Right hindlimb (tissue), 1 donor: ENCODE measurements at regions not wholly inside any gene's neighbourhood (a gene's known extent, or its start where the extent isn't known, plus 50 kb on each side); places are given as distances from the start of the nearest gene placed in this dataset.
"Not testable (repeated sequence)": the region's sequence is repeated elsewhere in the genome, so short reads cannot be mapped to it uniquely, and the experiment has no call there.

Experiments used
- DNase-seq: peaks from one replicate; pipeline ENCODE4 v3.0.0-alpha.2; 2018

DNA sequence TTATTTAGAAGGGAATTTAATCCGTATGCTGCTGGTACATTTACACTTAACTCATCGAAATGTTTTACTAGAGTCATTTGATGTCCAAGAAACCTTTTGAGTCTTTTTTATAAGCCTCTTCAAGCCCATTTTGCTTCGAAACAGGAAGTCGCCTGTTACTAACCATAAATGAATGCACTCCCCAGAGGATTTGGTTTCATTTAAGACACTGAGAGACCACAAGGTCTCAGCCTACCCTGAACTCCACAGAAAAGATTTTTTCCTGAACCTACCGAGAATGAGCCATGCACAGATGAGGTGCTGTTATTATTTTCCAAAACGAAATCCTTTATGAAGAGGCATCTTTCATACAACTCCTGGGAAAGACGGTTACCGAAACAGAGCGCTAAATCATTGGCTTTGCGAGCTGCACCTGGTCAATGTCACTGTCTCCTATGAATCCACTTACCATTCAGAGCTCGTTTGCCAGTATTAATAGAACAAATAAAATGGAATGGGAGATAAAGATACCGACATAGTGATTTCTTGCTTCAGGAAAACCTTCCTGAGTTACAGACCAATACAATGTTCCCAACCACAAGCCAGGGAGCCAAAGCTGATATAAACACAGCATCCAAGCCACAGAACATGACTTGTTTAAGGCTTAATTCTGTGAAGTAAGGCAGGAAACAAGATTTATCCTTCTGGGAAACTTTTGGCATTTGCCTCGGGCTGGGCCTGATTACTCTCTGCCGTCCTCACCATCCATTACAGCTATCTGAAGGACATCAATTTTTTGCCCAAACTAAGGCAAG, 382.1 kb downstream of the OSR1 start:
- DNase-seq = no peak

DNA sequence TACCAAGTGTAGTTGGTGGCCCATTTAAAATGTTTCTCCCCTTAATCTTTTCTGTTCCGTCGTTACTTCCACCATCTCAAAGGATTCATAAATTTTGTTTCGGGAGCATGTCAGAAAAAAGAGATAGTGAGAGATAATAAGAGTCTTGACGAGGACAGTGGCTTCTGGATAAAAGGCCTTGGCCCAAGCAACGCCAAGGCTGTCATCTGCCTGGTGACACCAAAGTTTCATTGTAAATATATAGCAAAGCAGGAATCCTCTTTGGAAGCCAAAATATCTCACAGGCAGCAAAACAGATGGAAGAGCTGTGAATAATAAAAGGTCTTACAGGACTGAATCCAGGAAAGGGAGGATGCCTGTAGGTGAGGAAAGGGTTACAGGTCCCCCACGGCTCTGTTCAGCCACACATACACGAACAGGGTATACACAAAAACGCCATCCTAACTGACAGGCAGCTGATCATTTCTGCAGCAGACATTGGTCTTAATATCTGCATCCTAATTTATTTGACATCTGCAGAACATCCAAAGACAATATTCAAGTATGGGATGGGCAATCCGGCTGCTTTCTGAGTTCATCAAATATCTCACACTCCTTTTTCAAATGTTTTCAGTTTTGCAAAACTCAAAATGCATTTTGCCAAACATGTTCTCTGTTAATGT, 382.8 kb downstream of the OSR1 start:
- no peak for DNase-seq

DNA sequence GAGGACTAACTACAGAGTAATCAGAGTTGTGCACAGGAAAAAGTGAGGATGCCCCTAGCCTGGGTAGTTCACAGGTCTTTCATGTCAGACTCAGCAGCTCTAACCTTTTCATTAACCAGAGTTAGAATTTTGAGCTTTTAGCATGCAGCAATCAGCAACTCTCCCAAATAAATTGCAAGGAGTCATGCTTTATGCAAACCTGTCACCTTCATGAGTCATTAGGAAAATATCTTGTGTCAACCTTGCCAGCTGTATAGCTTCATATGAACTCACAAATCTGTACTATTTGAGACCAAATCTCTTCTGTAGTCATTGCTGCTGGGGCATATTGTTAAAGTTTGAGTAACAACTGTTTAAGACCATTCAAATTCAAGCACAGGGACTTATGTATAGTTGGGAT, 382.3 kb upstream of the NT5C1B start:
- DNase-seq = no peak

DNA sequence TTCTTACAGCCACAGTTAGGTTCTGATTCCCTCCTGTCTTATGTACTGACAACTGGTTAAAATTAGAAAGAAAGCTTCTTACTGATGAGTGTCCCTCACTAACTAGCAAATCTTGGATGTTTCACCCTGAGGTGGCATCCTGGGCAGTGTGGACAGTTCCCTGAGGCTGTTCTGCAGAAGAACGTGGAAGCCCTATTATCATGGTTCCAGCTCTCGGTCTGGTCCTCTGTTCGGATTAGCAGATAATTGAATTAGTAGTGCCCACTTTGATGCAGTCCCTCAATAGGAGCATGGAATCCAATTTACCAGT, 381.7 kb upstream of the NT5C1B start:
- DNase-seq = no peak

DNA sequence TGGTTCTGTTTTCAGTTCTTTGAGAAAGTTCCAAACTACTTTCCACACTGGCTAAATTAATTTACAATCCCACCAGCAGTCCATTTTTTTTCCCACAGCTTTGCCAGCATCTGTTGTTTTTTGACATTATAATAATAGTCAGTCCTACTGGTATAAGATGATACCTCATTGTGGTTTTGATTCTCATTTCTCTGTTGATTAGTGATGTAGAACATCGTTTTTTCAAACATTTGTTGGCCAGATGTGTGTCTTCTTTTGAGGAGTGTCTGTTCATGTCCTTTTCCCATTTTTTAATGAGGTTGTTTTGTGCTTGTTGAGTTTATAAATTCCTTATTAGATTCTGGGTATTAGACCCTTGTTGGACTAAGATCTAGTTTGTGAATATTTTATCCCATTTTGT, 376.8 kb upstream of the NT5C1B start:
- no peak for DNase-seq

DNA sequence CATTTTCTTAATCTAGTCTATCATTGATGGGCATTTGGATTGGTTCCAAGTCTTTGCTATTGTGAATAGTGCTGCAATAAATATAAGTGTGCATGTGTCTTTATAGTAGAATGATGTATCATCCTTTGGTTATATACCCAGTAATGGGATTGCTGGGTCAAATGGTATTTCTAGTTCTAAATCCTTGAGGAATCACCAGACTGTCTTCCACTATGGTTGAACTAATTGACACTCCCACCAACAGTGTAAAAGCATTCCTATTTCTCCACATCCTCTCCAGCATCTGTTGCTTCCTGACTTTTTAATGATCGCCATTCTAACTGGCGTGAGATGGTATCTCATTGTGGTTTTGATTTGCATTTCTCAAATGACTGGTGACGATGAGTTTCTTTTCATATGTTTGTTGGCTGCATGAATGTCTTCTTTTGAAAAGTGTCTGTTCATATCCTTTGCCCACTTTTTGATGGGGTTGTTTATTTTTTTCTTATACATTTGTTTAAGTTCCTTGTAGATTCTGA, 374.4 kb upstream of the NT5C1B start:
- not testable (repeated sequence) for DNase-seq

DNA sequence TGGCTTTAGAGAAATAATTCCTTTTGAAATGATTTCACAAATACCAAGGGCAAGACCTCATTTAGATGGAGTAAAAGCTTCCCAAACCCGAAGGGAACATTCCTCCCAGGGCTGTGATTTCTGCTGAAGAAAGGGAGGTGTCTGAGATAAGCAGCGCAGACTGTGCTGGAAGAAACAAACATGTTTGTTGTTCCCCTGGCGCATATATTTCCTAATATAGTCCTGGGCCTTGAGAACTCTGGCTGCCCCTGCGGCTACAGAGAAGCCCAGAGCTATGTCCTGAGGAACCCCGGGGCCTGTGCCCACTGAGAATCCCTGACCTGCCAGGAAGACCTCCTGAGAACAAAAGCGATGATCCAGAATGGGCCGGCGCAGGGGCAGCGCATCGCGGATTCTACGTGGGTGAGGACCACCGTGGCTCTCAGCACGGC, 372.6 kb upstream of the NT5C1B start:
- DNase-seq = no peak

DNA sequence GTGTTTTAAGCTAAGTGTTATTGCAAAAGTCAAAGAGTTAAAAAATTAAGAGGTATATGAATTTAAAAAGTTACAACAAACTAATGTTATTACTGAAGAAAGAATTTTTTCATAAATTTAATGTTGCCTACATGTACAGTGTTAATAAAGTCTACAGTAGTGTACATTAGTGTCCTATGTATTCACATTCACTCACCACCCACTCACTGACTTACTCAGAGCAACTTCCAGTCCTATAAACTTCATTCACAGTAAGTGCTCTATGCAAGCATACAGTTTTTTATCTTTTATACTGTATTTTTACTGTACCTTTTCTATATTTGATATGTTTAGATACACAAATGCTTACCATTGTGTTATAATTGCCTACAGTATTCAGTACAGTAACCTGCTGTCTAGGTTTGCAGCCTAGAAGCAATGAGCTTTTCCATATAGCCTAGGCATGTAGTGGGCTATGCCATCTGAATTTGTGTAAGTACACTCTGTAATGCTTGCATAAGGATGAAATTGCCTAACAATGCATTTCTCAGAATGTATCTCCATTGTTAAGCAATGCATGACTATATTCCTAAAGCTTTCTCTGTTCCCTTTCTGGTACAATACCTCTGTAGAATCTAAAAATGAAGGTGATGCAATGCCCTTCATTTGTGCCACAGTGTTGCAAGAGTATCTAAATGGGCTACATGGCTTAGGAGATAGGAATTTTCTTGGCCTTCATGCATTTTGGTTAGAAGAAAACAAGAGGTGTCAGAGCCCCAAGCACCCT, 370.8 kb upstream of the NT5C1B start:
- DNase-seq = no peak

DNA sequence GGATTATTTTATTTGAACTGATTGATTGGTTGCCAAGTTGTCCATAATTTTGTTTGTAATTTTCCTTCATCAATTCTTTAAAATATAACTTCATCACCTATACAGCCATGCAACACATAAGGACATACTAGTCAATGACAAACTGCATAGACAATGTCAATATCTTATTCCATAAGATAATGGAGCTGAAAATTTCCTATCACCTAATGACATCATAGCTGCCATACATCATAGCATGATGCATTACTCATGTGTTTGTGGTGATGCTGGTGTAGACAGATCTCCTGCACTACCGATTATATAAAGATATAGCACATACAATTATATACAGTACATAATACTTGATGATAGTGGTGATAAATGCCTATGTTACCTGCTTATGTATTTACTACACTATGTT, 369.8 kb upstream of the NT5C1B start:
- DNase-seq = no peak

DNA sequence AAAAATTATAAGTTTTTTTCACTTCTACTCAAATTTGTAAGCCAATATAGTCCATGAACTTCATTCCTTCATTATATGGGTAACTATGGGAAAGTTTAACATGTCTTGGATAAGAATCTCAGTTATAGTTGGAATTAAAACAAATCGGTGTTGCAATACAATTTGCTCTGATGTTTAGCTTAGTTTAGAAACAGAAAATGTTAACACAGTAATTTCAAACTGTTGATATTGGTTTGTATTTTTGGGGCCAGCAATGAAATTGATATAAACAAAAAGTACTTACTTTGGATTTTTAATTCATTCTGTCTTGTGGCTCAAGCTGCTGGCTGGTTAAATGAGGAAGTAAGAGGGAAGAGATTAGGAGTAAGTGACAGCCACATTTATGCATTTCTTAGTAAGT, 368.5 kb upstream of the NT5C1B start:
- no peak for DNase-seq

DNA sequence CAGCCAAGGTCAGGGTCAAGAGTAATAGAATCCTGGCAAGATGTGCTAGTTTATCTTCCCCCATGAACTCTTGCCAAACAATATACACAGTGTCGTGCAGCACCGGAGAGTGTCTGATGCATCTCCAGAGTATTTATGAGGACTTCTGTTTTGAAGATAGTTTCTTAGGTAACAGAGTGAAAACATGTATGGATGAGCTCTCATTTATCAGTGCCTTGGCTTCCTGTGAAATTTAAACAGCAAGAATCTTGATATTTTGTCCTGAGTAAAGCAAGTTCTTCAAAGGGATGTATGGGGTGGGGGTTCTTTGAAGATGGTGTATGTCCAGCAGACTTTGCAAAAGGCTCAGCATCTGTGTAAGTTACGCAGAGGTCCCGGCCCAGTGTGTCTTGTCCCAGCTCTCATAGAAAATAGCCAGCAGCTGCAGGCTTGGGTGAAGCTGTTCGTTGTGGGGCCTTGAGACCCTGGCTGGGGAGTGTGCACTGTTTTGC, 361.0 kb upstream of the NT5C1B start:
- DNase-seq = peak; percentile 66

DNA sequence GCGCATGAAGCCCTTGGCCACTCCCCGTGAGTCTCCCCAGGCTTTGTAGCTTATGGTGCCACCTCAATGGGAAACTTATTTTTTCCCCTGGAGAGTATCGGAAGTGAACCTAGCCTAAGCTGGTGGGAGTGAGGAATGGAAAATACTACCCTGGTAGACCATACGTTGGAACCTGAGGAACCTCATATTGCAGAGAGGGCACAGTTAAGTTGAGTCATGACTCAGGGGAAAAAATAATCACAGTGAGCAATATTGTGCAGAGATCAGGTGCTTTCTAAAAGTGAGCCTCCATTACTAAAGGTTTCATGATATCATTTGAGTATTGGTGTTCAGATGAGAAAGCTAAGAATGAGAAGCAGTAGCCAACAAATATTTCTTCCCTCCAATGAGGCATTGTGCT, 360.5 kb upstream of the NT5C1B start:
- DNase-seq = no peak

DNA sequence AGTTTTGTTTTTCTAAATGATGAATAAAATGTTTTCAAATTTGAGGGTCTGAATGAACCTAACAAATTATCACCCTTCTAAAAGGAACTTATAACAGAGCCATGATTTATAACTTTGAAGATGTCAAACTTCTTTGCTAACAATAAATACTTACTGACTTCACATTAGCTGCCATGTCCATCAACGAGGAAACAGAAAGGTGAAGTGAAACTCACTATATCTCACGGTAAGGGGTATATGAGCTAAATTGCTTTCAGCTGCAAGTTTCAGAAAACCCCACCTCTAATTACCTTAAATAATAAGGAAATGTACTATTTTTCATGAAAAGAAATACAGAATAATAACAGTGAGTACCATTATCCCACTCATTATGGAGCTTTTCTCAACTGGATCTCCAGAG, 350.8 kb upstream of the NT5C1B start:
- no peak for DNase-seq

DNA sequence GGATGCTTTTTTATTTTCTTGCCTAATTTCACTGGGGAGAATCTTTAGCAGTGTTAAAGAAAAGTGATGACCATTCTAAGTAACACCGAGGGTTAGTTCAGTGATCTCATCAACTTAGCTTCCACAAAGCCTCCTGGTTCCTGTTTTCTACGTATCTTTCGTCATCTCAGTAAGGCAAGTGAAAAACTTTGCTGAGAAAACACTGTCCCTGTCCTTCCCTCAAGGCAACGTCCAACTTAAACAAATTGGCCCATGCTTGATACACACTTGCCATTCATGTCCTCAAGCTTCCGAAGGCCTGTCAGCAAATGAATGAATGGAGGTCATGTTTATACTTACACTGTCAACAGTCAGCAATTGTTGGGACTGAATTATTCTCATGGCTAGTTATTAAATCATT, 350.4 kb upstream of the NT5C1B start:
- not testable (repeated sequence) for DNase-seq

DNA sequence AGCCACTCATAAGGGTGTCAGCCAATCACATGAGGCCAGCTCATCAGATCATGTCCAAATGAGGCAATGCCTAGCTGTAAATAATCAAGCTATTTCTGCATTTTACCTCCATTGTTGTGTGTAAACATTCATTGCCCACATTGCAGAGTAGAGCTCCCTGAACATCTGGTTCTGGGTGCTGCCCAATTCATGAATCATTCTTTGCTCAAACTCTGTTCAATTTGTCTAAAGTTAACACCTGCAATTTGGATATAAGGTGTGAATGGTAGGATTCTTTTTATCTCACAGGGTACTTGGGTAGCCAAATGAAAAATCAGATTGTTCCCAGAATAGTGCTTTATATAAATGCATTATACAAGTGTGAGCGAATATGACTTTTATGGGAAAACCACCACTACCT, 345.5 kb upstream of the NT5C1B start:
- DNase-seq = no peak

DNA sequence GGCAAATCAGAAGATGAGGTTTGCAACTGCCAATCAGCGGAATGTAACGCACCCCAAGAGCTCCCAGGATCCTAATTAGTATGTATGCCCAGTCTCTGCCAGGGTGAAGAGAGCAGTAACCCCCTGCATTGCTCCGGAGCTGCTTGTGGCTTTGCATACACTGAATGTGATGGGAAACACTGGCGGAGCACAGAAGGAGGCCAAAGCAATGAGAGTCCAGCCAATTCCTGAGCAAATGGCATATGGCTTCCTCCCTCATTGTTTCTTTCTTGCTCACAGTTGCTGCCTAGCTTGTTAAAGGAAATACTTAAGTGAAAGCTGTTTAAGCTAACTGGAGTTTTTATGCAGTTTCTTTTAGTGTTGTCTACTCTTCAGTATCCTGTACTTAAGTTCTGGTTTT, 343.5 kb upstream of the NT5C1B start:
- DNase-seq = no peak

DNA sequence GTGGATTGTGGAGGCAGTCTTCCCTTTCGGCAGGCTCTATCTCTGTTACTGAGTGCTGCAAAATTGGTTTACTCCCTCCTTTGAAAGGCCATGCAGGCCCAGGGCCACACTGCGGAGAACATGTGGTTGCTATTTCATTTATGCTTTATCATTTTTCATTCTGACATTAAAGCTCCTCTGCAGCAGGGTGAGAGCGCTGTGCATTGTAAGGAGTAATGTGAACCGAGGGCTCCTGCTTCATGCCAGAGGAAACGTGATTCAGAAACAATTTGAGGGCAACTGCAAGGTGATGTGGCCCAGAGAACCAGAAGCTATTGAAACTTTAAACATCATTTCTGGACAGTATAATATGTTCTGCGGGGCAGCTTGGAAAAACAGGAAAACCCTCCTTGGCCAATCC, 341.6 kb upstream of the NT5C1B start:
- DNase-seq = no peak

DNA sequence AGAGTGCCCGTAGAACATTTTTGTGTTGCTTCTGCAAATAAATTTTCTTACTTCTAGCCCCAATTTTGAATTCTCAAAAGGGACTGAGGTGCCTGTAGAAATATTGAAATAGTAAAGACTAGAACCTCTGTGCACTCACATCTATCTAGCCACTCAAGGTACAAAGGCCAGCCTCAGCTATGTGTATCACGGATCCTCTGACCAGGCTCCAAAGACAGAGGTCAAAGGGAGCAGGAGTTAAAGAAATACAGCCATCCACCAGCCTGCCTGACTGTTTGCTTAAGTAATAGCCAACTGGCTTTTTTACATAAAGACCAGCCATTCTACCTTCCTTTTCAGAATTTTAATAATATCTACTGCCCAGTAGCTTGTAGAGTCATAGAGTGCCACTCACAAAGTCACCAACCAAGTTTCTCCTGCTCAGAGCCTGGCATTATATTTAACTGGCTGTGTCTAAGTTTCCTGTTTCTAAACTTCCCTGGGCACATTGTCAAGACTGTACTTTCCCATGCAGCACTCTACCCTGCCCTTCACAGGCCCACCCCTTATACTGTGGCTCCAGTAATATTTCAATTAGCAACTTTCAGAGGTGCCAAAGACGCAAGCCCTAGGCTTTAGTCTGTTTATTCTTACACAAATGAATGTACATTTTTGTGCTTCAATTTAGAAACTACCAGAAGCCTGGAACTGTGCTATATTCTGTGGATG, 338.3 kb upstream of the NT5C1B start:
- DNase-seq = no peak

DNA sequence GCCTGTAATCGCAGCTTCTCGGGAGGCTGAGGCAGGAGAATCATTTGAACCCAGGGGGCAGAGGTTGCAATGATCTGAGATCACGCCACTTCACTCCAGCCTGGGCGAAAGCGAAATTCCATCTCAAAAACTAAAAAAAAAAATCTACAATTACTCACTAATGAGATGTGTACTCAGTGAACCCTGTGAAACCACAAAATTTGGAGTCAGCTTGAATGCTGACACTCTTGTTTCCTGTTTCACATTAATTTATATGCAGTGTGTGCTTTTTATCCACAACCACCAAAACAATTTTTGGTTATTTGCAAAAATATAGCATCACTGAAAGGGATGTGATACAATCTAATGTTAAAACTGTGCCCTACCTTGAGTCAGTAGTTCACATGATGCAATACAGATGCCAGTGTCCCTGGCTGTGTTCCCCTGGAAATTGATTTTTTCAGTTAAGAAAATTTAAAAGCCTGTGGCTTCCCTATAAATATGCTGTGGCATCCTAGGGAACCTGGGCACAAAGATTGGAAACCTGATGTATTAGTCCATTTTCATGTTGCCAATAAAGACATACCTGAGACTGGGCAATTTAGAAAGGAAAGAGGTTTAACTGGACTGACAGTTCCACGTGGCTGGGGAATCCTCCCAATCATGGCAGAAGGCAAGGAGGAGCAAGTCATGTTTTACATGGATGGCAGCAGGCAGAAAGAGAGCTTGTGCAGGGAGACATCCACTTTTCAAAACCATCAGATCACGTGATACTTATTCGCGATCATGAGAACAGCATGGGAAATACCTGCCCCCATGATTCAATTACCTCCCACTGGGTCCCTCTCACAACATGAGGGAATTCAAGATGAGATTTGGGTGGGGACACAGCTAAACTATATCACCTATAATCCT, 337.5 kb upstream of the NT5C1B start:
- no peak for DNase-seq

DNA sequence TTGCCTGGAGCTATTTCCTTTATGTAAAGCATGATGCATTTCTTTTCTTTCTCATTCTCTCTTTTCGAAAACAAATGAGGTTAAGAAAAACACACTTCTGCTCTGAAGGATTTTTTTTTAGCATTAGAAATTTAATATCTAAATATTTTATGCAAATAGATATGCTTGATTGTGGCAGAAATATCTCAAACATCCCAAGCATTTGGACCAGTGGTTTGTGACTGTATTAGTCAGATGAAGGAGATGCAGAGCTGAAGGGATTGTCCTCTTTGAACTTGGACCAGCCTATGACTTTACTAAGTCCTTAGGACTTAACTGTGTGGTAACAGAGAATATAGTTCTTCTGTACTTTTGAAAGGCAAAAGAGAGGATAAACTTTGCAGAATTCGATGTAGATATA, 335.9 kb upstream of the NT5C1B start:
- DNase-seq = no peak

DNA sequence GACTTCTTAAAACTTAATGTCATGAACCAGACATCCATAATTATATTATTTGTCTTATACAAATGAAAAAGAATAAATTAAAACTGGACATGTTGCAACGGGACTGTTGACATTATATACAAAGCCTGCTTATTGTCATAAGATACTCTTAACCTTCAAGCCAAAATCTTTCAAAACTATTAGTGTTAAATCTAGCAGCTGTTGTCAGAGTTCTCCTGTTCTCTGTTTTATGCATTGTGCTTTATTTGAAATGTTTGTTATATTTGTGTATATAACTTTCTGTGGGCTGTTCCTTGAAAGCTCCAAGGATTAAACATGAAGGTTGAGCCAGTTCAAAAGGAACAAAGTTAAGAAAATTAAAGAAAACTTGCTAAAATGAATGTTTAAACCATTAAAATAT, 335.5 kb upstream of the NT5C1B start:
- DNase-seq = no peak

DNA sequence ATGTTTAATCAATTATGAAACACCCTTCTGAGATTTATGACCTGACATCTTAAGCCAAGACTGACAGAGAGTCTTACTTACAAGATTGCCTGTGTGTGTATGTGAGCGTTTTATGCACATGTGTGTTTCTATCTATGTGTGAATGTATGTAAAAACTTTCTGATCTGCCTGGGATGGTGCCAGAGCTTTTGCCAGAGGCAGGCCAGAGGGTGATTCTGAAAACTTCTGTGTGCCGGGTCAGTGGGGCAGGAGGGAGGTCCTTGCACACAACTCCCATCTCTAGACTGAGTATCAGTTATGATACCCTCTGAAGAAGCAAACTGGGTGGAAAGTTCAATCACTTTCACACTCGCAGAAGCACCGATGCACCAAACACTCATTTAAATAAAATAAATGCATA, 335.0 kb upstream of the NT5C1B start:
- DNase-seq = no peak
